Neuronal stem cell (in vitro differentiated cells): ENCODE measurements at regions not wholly inside any gene's neighbourhood (a gene's known extent, or its start where the extent isn't known, plus 50 kb on each side); places are given as distances from the start of the nearest gene placed in this dataset.
"Not testable (repeated sequence)": the region's sequence is repeated elsewhere in the genome, so short reads cannot be mapped to it uniquely, and the experiment has no call there.

ENCODE experiments used
- DNase-seq: peaks from one replicate; pipeline ENCODE4 v3.0.0-alpha.2; 2013; ENCODE audit warnings: low spot score
- H2AFZ ChIP-seq: one replicate; pipeline ENCODE4 v1.6.1; 2013; ENCODE audit warnings: mild to moderate bottlenecking, low read length, inconsistent platforms
- H2AK5ac ChIP-seq: 2 replicates; pipeline ENCODE4 v1.6.1; 2013; ENCODE audit warnings: low read depth, mild to moderate bottlenecking, inconsistent platforms, low read length, moderate library complexity, mixed read lengths
- H2BK120ac ChIP-seq: 2 replicates; pipeline ENCODE4 v1.6.1; 2013; ENCODE audit warnings: low read depth, mild to moderate bottlenecking, inconsistent platforms, low read length, moderate library complexity, mixed read lengths
- H2BK12ac ChIP-seq: one replicate; pipeline ENCODE4 v1.6.1; 2013; ENCODE audit warnings: low read length, inconsistent platforms
- H2BK15ac ChIP-seq: 2 replicates; pipeline ENCODE4 v1.6.1; 2013; ENCODE audit warnings: mild to moderate bottlenecking, low read length, inconsistent platforms, mixed read lengths
- H2BK5ac ChIP-seq: one replicate; pipeline ENCODE4 v1.6.1; 2013; ENCODE audit warnings: inconsistent platforms, mild to moderate bottlenecking, low read length, moderate library complexity
- H3K14ac ChIP-seq: one replicate; pipeline ENCODE4 v1.6.1; 2013; ENCODE audit warnings: low read length, inconsistent platforms
- H3K18ac ChIP-seq: 2 replicates; pipeline ENCODE4 v1.6.1; 2013; ENCODE audit warnings: low read length, inconsistent platforms
- H3K23ac ChIP-seq: 2 replicates; pipeline ENCODE4 v1.6.1; 2013; ENCODE audit warnings: low read depth, mild to moderate bottlenecking, mixed read lengths, low read length, inconsistent platforms; ENCODE audit not compliant: poor library complexity
- H3K27ac ChIP-seq: replicated peaks from 3 replicates; pipeline ENCODE4 v1.5.1; 2013; ENCODE audit warnings: low read length, inconsistent platforms
- H3K27me3 ChIP-seq, 3 experiments: 2 replicates each; pipeline ENCODE4 v1.6.1; 2013; ENCODE audit warnings: low read length in 3 of 3, mild to moderate bottlenecking in 2 of 3, inconsistent platforms in 1 of 3, low read depth in 1 of 3, mixed read lengths in 1 of 3, moderate library complexity in 1 of 3; ENCODE audit not compliant: control insufficient read depth in 3 of 3, insufficient read depth in 3 of 3
- H3K36me3 ChIP-seq, 2 donors: replicated peaks in 1 of 2; 2 replicates each; pipeline ENCODE4 v1.6.1; 2013; ENCODE audit warnings: low read length in 2 of 2; ENCODE audit not compliant: control insufficient read depth in 2 of 2, insufficient read depth in 2 of 2
- H3K4ac ChIP-seq: 2 replicates; pipeline ENCODE4 v1.6.1; 2013; ENCODE audit warnings: inconsistent platforms, mild to moderate bottlenecking, low read length, moderate library complexity
- H3K4me1 ChIP-seq, 2 donors: 1 replicate in 1 of 2; 2 replicates in 1 of 2; pipeline ENCODE4 v1.6.1; 2013; ENCODE audit warnings: low read length in 2 of 2, low read depth in 1 of 2; ENCODE audit not compliant: control insufficient read depth in 2 of 2, insufficient read depth in 1 of 2
- H3K4me2 ChIP-seq: one replicate; pipeline ENCODE4 v1.6.1; 2013; ENCODE audit warnings: mild to moderate bottlenecking, low read length, inconsistent platforms; ENCODE audit not compliant: insufficient read depth, poor library complexity, severe bottlenecking
- H3K4me3 ChIP-seq, 2 donors: 2 replicates each; pipeline ENCODE4 v1.5.1; 2013; ENCODE audit warnings: low read length in 2 of 2, mild to moderate bottlenecking in 2 of 2, inconsistent platforms in 1 of 2, moderate library complexity in 1 of 2
- H3K79me1 ChIP-seq: one replicate; pipeline ENCODE4 v1.6.1; 2013; ENCODE audit warnings: low read depth, mild to moderate bottlenecking, inconsistent platforms, low read length, moderate library complexity
- H3K9ac ChIP-seq: one replicate; pipeline ENCODE4 v1.6.1; 2013; ENCODE audit warnings: mild to moderate bottlenecking, low read depth, low read length, inconsistent platforms; ENCODE audit not compliant: poor library complexity
- H3K9me3 ChIP-seq, 2 donors: replicated peaks in 1 of 2; 2 replicates each; pipeline versions ENCODE3 to v1.6.1; 2013; ENCODE audit warnings: low read length in 2 of 2, mild to moderate bottlenecking in 2 of 2, inconsistent platforms in 1 of 2, low read depth in 1 of 2, mixed read lengths in 1 of 2, moderate library complexity in 1 of 2; ENCODE audit not compliant: control insufficient read depth in 2 of 2, insufficient read depth in 1 of 2
- H4K8ac ChIP-seq: one replicate; pipeline ENCODE4 v1.6.1; 2013; ENCODE audit warnings: low read depth, mild to moderate bottlenecking, inconsistent platforms, low read length, moderate library complexity
- H4K91ac ChIP-seq: one replicate; pipeline ENCODE4 v1.6.1; 2013; ENCODE audit warnings: low read length, low read depth, mild to moderate bottlenecking, inconsistent platforms; ENCODE audit not compliant: poor library complexity
- WGBS, 2 donors: extraction: QIAGEN DNeasy Blood & Tissue Kit; methylation state at CpG; one replicate each; pipeline ENCODE4 v1.1.7; 2013; ENCODE audit warnings: missing lambda C conversion rate in 2 of 2, mixed read lengths in 1 of 2; ENCODE audit not compliant: insufficient read length in 2 of 2, insufficient replicate concordance in 1 of 2; ENCODE audit errors: extremely low coverage in 2 of 2; 5-methylcytosine and 5-hydroxymethylcytosine counted together

DNA sequence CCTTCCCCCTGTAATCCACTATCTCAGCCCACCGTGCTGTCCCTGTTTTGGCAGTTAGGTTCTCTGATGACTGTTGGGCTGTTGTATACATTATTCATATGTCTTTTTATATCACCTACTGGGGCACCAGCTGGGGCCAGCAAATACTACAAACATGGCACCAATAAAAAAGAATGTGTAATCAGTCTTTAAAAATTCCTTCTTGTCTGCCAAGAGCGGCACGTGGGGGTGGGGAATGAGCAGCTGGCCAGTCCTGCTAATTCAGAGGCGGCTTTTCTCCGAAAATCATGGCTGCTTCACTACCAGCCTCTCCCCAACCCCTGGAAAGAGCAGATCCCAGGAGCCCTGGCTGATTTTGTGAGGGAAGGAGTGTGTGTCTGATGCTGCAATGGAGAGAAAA lies 77.7 kb upstream of the EEF2KMT start:
- Histone ChIP-seq H3K36me3 (no peaks in the 10 kb centered on the region), H3K4me2 (no peak overlapping the region), H3K27ac (no peak overlapping the region), H3K9ac (no peak overlapping the region), H2AFZ (no peak overlapping the region), H2AK5ac (no peak overlapping the region), H2BK12ac (no peak overlapping the region), H3K23ac (no peak overlapping the region), H3K18ac (no peak overlapping the region), H3K4me3 (no peak overlapping the region), H3K27me3 (no peaks in the 10 kb centered on the region), H3K4me1 (no peaks in the 10 kb centered on the region), H2BK5ac (no peak overlapping the region), H3K79me1 (no peaks in the 10 kb centered on the region), H3K4ac (no peak overlapping the region), H4K91ac (no peak overlapping the region), H3K9me3 (no peaks in the 10 kb centered on the region), H4K8ac (no peak overlapping the region), H2BK120ac (no peak overlapping the region), H3K14ac (no peak overlapping the region), H2BK15ac (no peak overlapping the region)
- no peak for DNase-seq
- no CpG with 5 or more reads among the region's 5 CpGs for WGBS, 2 donors

DNA sequence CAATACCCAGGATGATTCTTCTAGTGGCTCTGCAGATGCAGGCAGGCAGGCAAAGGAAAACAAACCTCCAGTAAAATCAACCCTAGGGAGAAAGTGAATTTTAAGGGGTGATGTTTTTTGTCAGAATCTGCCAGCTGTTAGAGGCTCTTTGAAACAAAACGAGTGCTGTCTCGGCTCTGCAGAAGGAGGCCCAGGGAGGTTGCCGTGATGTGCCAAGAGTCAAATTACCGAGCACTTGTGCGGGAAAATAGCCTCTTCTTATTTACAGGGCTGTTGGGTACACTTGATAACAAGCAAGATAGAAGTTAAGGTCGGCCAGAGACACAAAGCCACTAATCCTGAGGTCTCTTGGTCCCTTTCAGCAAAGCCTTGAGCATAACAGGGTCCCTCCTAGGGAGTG lies 68.9 kb upstream of the EEF2KMT start:
- H3K14ac ChIP-seq, result no peak overlapping the region
- H4K8ac ChIP-seq, result no peak overlapping the region
- H2BK120ac ChIP-seq, result no peak overlapping the region
- H3K4me1 ChIP-seq, result peaks cover 0 to 13% of the 10 kb centered on the region in 2 donors
- H3K27ac ChIP-seq, result no peak overlapping the region
- no peak overlapping the region for H3K4ac ChIP-seq
- no peak overlapping the region for H2BK5ac ChIP-seq
- H3K9me3 ChIP-seq, result no peaks in the 10 kb centered on the region
- no peak overlapping the region for H3K23ac ChIP-seq
- H3K27me3 ChIP-seq, result peaks cover 0 to 7% (median 0%) of the 10 kb centered on the region in 3 experiments
- no peak overlapping the region for H2AFZ ChIP-seq
- H2BK15ac ChIP-seq, result no peak overlapping the region
- H3K4me2 ChIP-seq, result no peak overlapping the region
- WGBS, 2 donors, result no CpG with 5 or more reads among the region's 6 CpGs
- H3K18ac ChIP-seq, result peak overlapping the region; percentile 79
- H3K79me1 ChIP-seq, result peaks cover 2% of the 10 kb centered on the region
- H3K36me3 ChIP-seq, result no peaks in the 10 kb centered on the region
- H2AK5ac ChIP-seq, result no peak overlapping the region
- no peak overlapping the region for H2BK12ac ChIP-seq
- no peak overlapping the region for H3K9ac ChIP-seq
- no peak overlapping the region for H3K4me3 ChIP-seq
- DNase-seq, result no peak
- no peak overlapping the region for H4K91ac ChIP-seq

DNA sequence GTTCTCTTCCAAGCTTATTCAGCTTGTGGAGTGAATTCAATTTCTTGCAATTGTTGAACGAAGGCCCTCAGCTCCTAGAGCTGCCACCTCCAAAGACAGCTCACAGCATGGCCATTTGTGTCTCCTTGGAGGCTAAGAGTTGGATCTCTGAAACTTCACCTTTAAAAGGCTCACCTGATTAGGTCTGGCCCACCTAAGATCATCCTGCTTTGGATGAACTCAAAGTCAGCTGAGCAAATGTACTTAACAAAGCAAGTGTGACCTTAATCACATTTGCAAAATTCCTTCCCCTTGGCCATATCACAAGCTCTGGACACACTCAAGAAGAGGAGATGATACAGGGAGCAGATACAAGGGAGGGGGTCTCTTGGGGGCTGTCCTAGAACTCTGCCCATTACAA lies 67.8 kb upstream of the EEF2KMT start:
- WGBS, 2 donors, result no CpG with 5 or more reads among the region's 1 CpG
- not testable (repeated sequence) for H3K79me1 ChIP-seq, H2AFZ ChIP-seq, H3K27ac ChIP-seq, H3K4me3 ChIP-seq, H2BK120ac ChIP-seq, H3K23ac ChIP-seq, H3K27me3 ChIP-seq, H3K4me2 ChIP-seq, H2BK5ac ChIP-seq, H3K18ac ChIP-seq, DNase-seq, H3K4ac ChIP-seq, H3K9ac ChIP-seq, H4K91ac ChIP-seq, H4K8ac ChIP-seq, H2BK15ac ChIP-seq, H2BK12ac ChIP-seq, H3K14ac ChIP-seq, H3K36me3 ChIP-seq, H3K9me3 ChIP-seq, H2AK5ac ChIP-seq
- peaks cover 0 to 13% of the 10 kb centered on the region in 2 donors for H3K4me1 ChIP-seq

DNA sequence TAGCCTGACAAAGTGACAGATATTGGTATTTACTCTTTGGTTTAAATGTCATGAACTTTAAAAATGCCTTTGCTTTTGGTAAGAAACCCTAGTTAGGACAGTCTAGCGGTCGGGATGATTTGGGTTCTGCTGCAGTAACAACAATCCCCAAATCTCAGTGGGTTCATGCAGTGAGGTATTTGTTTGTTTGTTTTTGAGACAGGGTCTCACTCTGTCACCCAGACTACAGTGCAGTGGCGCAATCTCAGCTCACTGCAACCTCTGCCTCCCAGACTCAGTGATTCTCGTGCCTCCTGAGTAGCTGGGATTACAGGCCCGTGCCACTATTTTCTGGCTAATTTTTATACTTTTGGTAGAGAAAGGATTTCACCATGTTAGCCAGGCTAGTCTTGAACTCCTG lies 65.2 kb upstream of the EEF2KMT start:
- not testable (repeated sequence) for H3K79me1 ChIP-seq, H3K23ac ChIP-seq, H2AFZ ChIP-seq, H3K27me3 ChIP-seq, H3K9me3 ChIP-seq, H3K18ac ChIP-seq, H2BK15ac ChIP-seq, H2BK5ac ChIP-seq, H3K27ac ChIP-seq, H3K4me3 ChIP-seq, H3K4me2 ChIP-seq, H3K4ac ChIP-seq, H4K91ac ChIP-seq, DNase-seq, H2BK120ac ChIP-seq, H2BK12ac ChIP-seq, H2AK5ac ChIP-seq, H3K14ac ChIP-seq, H4K8ac ChIP-seq, H3K9ac ChIP-seq, H3K36me3 ChIP-seq
- WGBS, 2 donors, result no CpG with 5 or more reads among the region's 5 CpGs
- H3K4me1 ChIP-seq, result peaks cover 0 to 14% of the 10 kb centered on the region in 2 donors
